GM04503 (cell line): ENCODE measurements at regions not wholly inside any gene's neighbourhood (a gene's known extent, or its start where the extent isn't known, plus 50 kb on each side); places are given as distances from the start of the nearest gene placed in this dataset.

Experiments
- DNase-seq: peaks from one replicate; pipeline ENCODE4 v3.0.0-alpha.2; 2012; ENCODE audit warnings: low read depth

- no peak for DNase-seq
Observed at GRCh38 chr2:176504440-176504839, 235.2 kb downstream of the MTX2 start.

GRCh38 chr2:176507786-176508185 lies 238.5 kb downstream of the MTX2 start:
- no peak for DNase-seq

- DNase-seq = no peak
Observed at GRCh38 chr2:176508374-176508773, 239.1 kb downstream of the MTX2 start.

GRCh38 chr2:176508984-176509740 lies 239.9 kb downstream of the MTX2 start:
- DNase-seq = no peak

- no peak for DNase-seq
Observed at GRCh38 chr2:176514276-176514675, 245.0 kb downstream of the MTX2 start.

GRCh38 chr2:176514805-176515500 lies 245.7 kb downstream of the MTX2 start:
- no peak for DNase-seq

GRCh38 chr2:176516051-176516602 lies 246.9 kb downstream of the MTX2 start:
- DNase-seq = no peak

- no peak for DNase-seq
Observed at GRCh38 chr2:176518823-176519222, 249.6 kb downstream of the MTX2 start.

GRCh38 chr2:176521878-176522670 lies 252.8 kb downstream of the MTX2 start:
- DNase-seq = no peak

GRCh38 chr2:176525086-176525485 lies 255.8 kb downstream of the MTX2 start:
- no peak for DNase-seq

- DNase-seq = no peak
Observed at GRCh38 chr2:176526995-176527901, 258.0 kb downstream of the MTX2 start.

GRCh38 chr2:176531608-176532007 lies 262.4 kb downstream of the MTX2 start:
- DNase-seq = no peak

- no peak for DNase-seq
Observed at GRCh38 chr2:176533505-176534193, 264.4 kb downstream of the MTX2 start.

GRCh38 chr2:176534798-176535466 lies 265.7 kb downstream of the MTX2 start:
- peak; percentile 91 for DNase-seq

GRCh38 chr2:176535467-176536113 lies 266.3 kb downstream of the MTX2 start:
- no peak for DNase-seq

- DNase-seq = no peak
Observed at GRCh38 chr2:176536439-176537133, 267.3 kb downstream of the MTX2 start.

GRCh38 chr2:176537932-176538331 lies 268.7 kb downstream of the MTX2 start:
- no peak for DNase-seq

GRCh38 chr2:176540995-176541394 lies 271.8 kb downstream of the MTX2 start:
- DNase-seq = no peak

- no peak for DNase-seq
Observed at GRCh38 chr2:176542476-176542875, 273.2 kb downstream of the MTX2 start.
